HG03066 (cell line): ENCODE measurements at regions not wholly inside any gene's neighbourhood (a gene's known extent, or its start where the extent isn't known, plus 50 kb on each side); places are given as distances from the start of the nearest gene placed in this dataset.
A peak's percentile ranks its signal among the peaks of the same experiment; 100 is the strongest.

Experiments
- ATAC-seq: cut with Tn5 transposase; IDR thresholded peaks from one replicate; pipeline ENCODE4 v1.9.1; 2021; ENCODE audit warnings: low read depth; ENCODE audit not compliant: unreplicated experiment

- ATAC-seq = no peak
These were observed 239.4 kb upstream of the CTSO start for GRCh38 chr4:156193106-156193505.

- ATAC-seq = no peak
These were observed 238.4 kb upstream of the CTSO start for GRCh38 chr4:156192033-156192432.

- no peak for ATAC-seq
These were observed 237.5 kb upstream of the CTSO start for GRCh38 chr4:156191044-156191781.

- ATAC-seq = no peak
These were observed 236.9 kb upstream of the CTSO start for GRCh38 chr4:156190615-156191014.

GRCh38 chr4:156188596-156188995, 234.9 kb upstream of the CTSO start:
- ATAC-seq = no peak

GRCh38 chr4:156186111-156186510, 232.4 kb upstream of the CTSO start:
- no peak for ATAC-seq

GRCh38 chr4:156185514-156186055, 231.9 kb upstream of the CTSO start:
- ATAC-seq = no peak

GRCh38 chr4:156182269-156182668, 228.6 kb upstream of the CTSO start:
- no peak for ATAC-seq

GRCh38 chr4:156177941-156178340, 224.3 kb upstream of the CTSO start:
- no peak for ATAC-seq

GRCh38 chr4:156176896-156177295, 223.2 kb upstream of the CTSO start:
- ATAC-seq = no peak

- ATAC-seq = no peak
These were observed 220.3 kb upstream of the CTSO start for GRCh38 chr4:156173937-156174336.

GRCh38 chr4:156173486-156173885, 219.8 kb upstream of the CTSO start:
- no peak for ATAC-seq

GRCh38 chr4:156169861-156170260, 216.2 kb upstream of the CTSO start:
- no peak for ATAC-seq

- no peak for ATAC-seq
These were observed 215.3 kb upstream of the CTSO start for GRCh38 chr4:156169011-156169410.

GRCh38 chr4:156168288-156168687, 214.6 kb upstream of the CTSO start:
- no peak for ATAC-seq

- peak; percentile 77 for ATAC-seq
These were observed 205.1 kb upstream of the CTSO start for GRCh38 chr4:156158747-156159146.

- ATAC-seq = no peak
These were observed 201.3 kb upstream of the CTSO start for GRCh38 chr4:156154978-156155377.

GRCh38 chr4:156146571-156146970, 192.9 kb upstream of the CTSO start:
- ATAC-seq = no peak

GRCh38 chr4:156144961-156145360, 191.3 kb upstream of the CTSO start:
- ATAC-seq = no peak

GRCh38 chr4:156138781-156139280, 185.2 kb upstream of the CTSO start:
- no peak for ATAC-seq

- no peak for ATAC-seq
These were observed 184.2 kb upstream of the CTSO start for GRCh38 chr4:156137679-156138473.

GRCh38 chr4:156132196-156132595, 178.5 kb upstream of the CTSO start:
- no peak for ATAC-seq
